Calu3 (cell line): ENCODE measurements at regions not wholly inside any gene's neighbourhood (a gene's known extent, or its start where the extent isn't known, plus 50 kb on each side); places are given as distances from the start of the nearest gene placed in this dataset.

Source experiments
- BruUV-seq: library from RNA; stranded (reverse); fragments of 400-500 nt; replicated peaks from 2 replicates; lab custom pipeline; 2021; lab: Mats Ljungman, UMichigan
- CTCF ChIA-PET: fragments of 300-600 bp; sonication (Branson Sonifier 250); formaldehyde crosslinking; loops from one replicate; lab custom pipeline; 2022; ENCODE audit warnings: antibody characterized with exemption; lab: Charles Lee
- DNase-seq: peaks from one replicate; pipeline ENCODE4 v3.0.0; 2022
- H3K27ac Mint-ChIP-seq: one replicate; pipeline ENCODE4 v1.8.0; 2022; ENCODE audit warnings: mixed read lengths; ENCODE audit not compliant: unreplicated experiment
- H3K27me3 Mint-ChIP-seq: one replicate; pipeline ENCODE4 v1.8.0; 2022; ENCODE audit warnings: mixed read lengths; ENCODE audit not compliant: unreplicated experiment
- H3K36me3 Mint-ChIP-seq: one replicate; pipeline ENCODE4 v1.8.0; 2022; ENCODE audit warnings: mild to moderate bottlenecking, moderate library complexity, mixed read lengths; ENCODE audit not compliant: insufficient read depth, unreplicated experiment
- H3K4me1 Mint-ChIP-seq: one replicate; pipeline ENCODE4 v1.8.0; 2022; ENCODE audit warnings: mild to moderate bottlenecking, low read depth, mixed read lengths; ENCODE audit not compliant: unreplicated experiment
- H3K4me3 Mint-ChIP-seq: one replicate; pipeline ENCODE4 v1.8.0; 2022; ENCODE audit warnings: mild to moderate bottlenecking, low read depth, moderate library complexity, mixed read lengths; ENCODE audit not compliant: unreplicated experiment
- H3K9me3 Mint-ChIP-seq: one replicate; pipeline ENCODE4 v1.8.0; 2022; ENCODE audit warnings: low read depth, mixed read lengths; ENCODE audit not compliant: unreplicated experiment
- intact Hi-C: fragments of 100-400 bp; cut with micrococcal nuclease; formaldehyde crosslinking; loops from one replicate; pipeline ENCODE4 v1.10.0; 2022; ENCODE audit not compliant: unreplicated experiment
- TF ChIP-seq, protein P1 (sequence below): fragments of 200-600 bp; IDR thresholded peaks from one replicate; pipeline ENCODE4 v1.8.0; 2022; ENCODE audit warnings: antibody characterized with exemption; ENCODE audit not compliant: unreplicated experiment

- Mint-ChIP-seq H3K36me3 (no peaks in the 10 kb centered on the region), H3K4me1 (no peaks in the 10 kb centered on the region), H3K27me3 (peaks cover 88% of the 10 kb centered on the region), H3K9me3 (no peaks in the 10 kb centered on the region), H3K4me3 (no peak overlapping the region), H3K27ac (no peak overlapping the region)
- no TSS peak for BruUV-seq
- CTCF ChIA-PET, result no interaction called here
- TF ChIP-seq, protein P1, sequence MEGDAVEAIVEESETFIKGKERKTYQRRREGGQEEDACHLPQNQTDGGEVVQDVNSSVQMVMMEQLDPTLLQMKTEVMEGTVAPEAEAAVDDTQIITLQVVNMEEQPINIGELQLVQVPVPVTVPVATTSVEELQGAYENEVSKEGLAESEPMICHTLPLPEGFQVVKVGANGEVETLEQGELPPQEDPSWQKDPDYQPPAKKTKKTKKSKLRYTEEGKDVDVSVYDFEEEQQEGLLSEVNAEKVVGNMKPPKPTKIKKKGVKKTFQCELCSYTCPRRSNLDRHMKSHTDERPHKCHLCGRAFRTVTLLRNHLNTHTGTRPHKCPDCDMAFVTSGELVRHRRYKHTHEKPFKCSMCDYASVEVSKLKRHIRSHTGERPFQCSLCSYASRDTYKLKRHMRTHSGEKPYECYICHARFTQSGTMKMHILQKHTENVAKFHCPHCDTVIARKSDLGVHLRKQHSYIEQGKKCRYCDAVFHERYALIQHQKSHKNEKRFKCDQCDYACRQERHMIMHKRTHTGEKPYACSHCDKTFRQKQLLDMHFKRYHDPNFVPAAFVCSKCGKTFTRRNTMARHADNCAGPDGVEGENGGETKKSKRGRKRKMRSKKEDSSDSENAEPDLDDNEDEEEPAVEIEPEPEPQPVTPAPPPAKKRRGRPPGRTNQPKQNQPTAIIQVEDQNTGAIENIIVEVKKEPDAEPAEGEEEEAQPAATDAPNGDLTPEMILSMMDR, result no peak
- intact Hi-C loops, result no loop called here
- DNase-seq, result no peak
These were observed 95.4 kb upstream of the ADRA2C start for GRCh38 chr4:3670521-3671519.

DNA sequence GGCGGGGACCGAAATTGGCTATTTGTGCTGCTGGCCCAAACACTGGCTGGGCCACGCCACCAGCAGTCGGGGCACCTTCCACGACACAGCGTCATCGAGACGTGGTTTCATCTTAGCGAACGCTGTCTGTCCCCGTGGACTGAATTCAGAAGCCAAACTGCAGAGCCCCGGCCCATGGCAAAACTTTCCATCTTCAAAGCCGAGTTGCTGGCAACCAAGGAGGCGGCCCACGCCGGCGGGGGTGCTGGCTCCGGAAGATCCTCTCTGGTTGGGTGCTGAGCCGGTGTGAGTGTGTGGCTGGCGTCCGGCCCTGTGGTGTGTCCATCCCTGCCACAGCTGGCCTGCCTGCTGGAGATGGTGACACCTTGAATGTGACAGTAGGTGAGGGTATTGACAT is 96.6 kb upstream of the ADRA2C start:
- Mint-ChIP-seq H3K9me3 (no peaks in the 10 kb centered on the region), H3K36me3 (no peaks in the 10 kb centered on the region), H3K27ac (no peak overlapping the region), H3K4me1 (no peaks in the 10 kb centered on the region), H3K4me3 (no peak overlapping the region), H3K27me3 (peaks cover 88% of the 10 kb centered on the region)
- CTCF ChIA-PET, result no interaction called here
- TF ChIP-seq, protein P1, result no peak
- no peak for DNase-seq
- intact Hi-C loops, result no loop called here
- no TSS peak for BruUV-seq

- TF ChIP-seq, protein P1, result no peak
- BruUV-seq, result no TSS peak
- H3K27ac Mint-ChIP-seq, result no peak overlapping the region
- no peak for DNase-seq
- H3K27me3 Mint-ChIP-seq, result peaks cover 91% of the 10 kb centered on the region
- H3K36me3 Mint-ChIP-seq, result no peaks in the 10 kb centered on the region
- CTCF ChIA-PET, result no interaction called here
- H3K4me1 Mint-ChIP-seq, result no peaks in the 10 kb centered on the region
- no peak overlapping the region for H3K4me3 Mint-ChIP-seq
- intact Hi-C loops, result no loop called here
- H3K9me3 Mint-ChIP-seq, result no peaks in the 10 kb centered on the region
These were observed 97.2 kb upstream of the ADRA2C start for GRCh38 chr4:3668825-3669552.

DNA sequence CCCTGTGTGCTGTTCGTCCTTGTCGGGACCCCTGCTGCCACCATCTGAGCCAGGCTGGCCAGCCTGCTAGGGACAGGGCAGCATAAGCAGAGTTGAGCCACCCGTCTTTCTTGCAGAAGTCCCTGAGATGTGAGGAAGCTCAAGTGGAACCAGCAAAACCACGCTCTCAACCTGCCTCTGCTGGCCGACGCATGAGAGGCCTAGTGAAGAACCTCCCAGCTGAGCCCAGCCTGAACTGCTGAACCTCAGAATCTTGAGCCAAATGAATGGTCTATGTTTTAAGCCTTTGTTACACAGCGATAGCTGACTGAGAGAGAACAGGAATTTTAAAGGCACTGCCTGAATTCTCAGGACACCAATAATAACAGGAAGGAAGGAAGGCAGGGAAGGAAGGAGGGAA is 98.9 kb upstream of the ADRA2C start:
- CTCF ChIA-PET, result no interaction called here
- Mint-ChIP-seq H3K27me3 (peaks cover 78% of the 10 kb centered on the region), H3K9me3 (no peaks in the 10 kb centered on the region), H3K36me3 (no peaks in the 10 kb centered on the region), H3K4me3 (no peak overlapping the region), H3K4me1 (no peaks in the 10 kb centered on the region), H3K27ac (no peak overlapping the region)
- intact Hi-C loops, result no loop called here
- no peak for DNase-seq
- TF ChIP-seq, protein P1, result no peak
- BruUV-seq, result no TSS peak
